H1 (cell line): ENCODE measurements at regions not wholly inside any gene's neighbourhood (a gene's known extent, or its start where the extent isn't known, plus 50 kb on each side); places are given as distances from the start of the nearest gene placed in this dataset.

Experiments
- ASH2L ChIP-seq: fragments of 200-600, 300-600 bp; sonication (generic); IDR thresholded peaks from one replicate; pipeline ENCODE4 v1.7.1; 2017; ENCODE audit warnings: low read length
- HDAC6 ChIP-seq: IDR thresholded peaks from one replicate; pipeline ENCODE4 v1.7.1; 2012; ENCODE audit warnings: low read depth, mild to moderate bottlenecking, inconsistent platforms, low read length, moderate library complexity
- KDM1A ChIP-seq: fragments of 200-600, 300-600 bp; sonication (generic); IDR thresholded peaks from 2 replicates; pipeline ENCODE4 v1.7.1; 2016; ENCODE audit warnings: mild to moderate bottlenecking, low read length, borderline replicate concordance
- NRF1 ChIP-seq: IDR thresholded peaks from 2 replicates; pipeline ENCODE4 v1.6.1; 2011; ENCODE audit warnings: mild to moderate bottlenecking, low read depth, low read length, improper control_type of control experiment
- POLR2AphosphoS5 ChIP-seq: IDR thresholded peaks from 2 replicates; pipeline ENCODE4 v1.6.1; 2011; ENCODE audit warnings: low read depth, low read length
- SUZ12 ChIP-seq: fragments of 200-600 bp; sonication (generic); IDR thresholded peaks from 2 replicates; pipeline ENCODE4 v1.6.1; 2012; ENCODE audit warnings: mild to moderate bottlenecking, inconsistent platforms, low read length, moderate library complexity, mixed read lengths

- TF ChIP-seq SUZ12 (no peak), ASH2L (no peak), HDAC6 (no peak), KDM1A (no peak), NRF1 (no peak), POLR2AphosphoS5 (no peak)
- TF ChIP-seq, all 59 proteins: peak for 0
Measured at GRCh38 chr11:116544721-116545120, 228.1 kb downstream of the BUD13 start (continued).
